Upper lobe of left lung (tissue), 6 donors: ENCODE measurements at regions not wholly inside any gene's neighbourhood (a gene's known extent, or its start where the extent isn't known, plus 50 kb on each side); places are given as distances from the start of the nearest gene placed in this dataset.

ENCODE experiments used
- ATAC-seq, 2 donors: fragments of 200-7000 bp; cut with Tn5 transposase; one replicate each; pipeline ENCODE4 v1.9.1; 2022; ENCODE audit warnings: mild to moderate bottlenecking in 2 of 2, moderate library complexity in 2 of 2; ENCODE audit not compliant: low FRiP score in 2 of 2
- DNase-seq, 2 donors: peaks; one replicate each; pipeline ENCODE4 v3.0.0-alpha.2; 2019 to 2020
- H3K27ac ChIP-seq, 4 donors: fragments of 200-600 bp; sonication (generic); one replicate each; pipeline ENCODE4 v1.5.1; 2016 to 2019
- H3K27me3 ChIP-seq, 4 donors: fragments of 200-600 bp; sonication (generic); one replicate each; pipeline ENCODE4 v1.5.1; 2017 to 2019
- H3K36me3 ChIP-seq, 4 donors: fragments of 200-600 bp; sonication (generic); one replicate each; pipeline ENCODE4 v1.5.1; 2016 to 2019
- H3K4me1 ChIP-seq, 4 donors: fragments of 200-600 bp; sonication (generic); one replicate each; pipeline ENCODE4 v1.5.1; 2018 to 2019
- H3K4me3 ChIP-seq, 4 donors: fragments of 200-600 bp; sonication (generic); one replicate each; pipeline ENCODE4 v1.5.1; 2017 to 2019; ENCODE audit warnings: mild to moderate bottlenecking in 2 of 4, moderate library complexity in 1 of 4
- H3K9me3 ChIP-seq, 4 donors: fragments of 200-600 bp; sonication (generic); one replicate each; pipeline ENCODE4 v1.5.1; 2018 to 2019
- EP300 ChIP-seq, 4 donors: sonication (generic); formaldehyde crosslinking; IDR thresholded peaks; one replicate each; pipeline ENCODE4 v1.5.1; 2017; ENCODE audit warnings: antibody characterized with exemption in 4 of 4, control low read depth in 2 of 4
- POLR2A ChIP-seq, 4 donors: fragments of 450-650 bp; IDR thresholded peaks; one replicate each; pipeline ENCODE4 v1.5.1; 2016 to 2017; ENCODE audit warnings: antibody characterized with exemption in 4 of 4, mild to moderate bottlenecking in 2 of 4
- POLR2AphosphoS5 ChIP-seq, 2 donors: sonication (generic); formaldehyde crosslinking; IDR thresholded peaks; one replicate each; pipeline ENCODE4 v1.5.1; 2017; ENCODE audit warnings: antibody characterized with exemption in 2 of 2
- WGBS, 2 donors: methylation state at CpG; one replicate each; pipeline ENCODE4 v1.1.5; 2017 to 2018; 5-methylcytosine and 5-hydroxymethylcytosine counted together
- TF ChIP-seq, protein P1 (sequence below), 6 experiments: fragments of 450-650 bp in 4 of 6; fragments of 200-600 bp in 2 of 6; sonication (generic) in 2 of 6; IDR thresholded peaks; one replicate each; pipeline ENCODE4 v1.5.1; 2016 to 2019; ENCODE audit warnings: antibody characterized with exemption in 6 of 6
- donor health status: DM: no; HTN: no; CAD: no; lungs with moderate emphysema.
- donor health status: DM: no; HTN: yes; CAD: no; lungs with severe emphysema.

DNA sequence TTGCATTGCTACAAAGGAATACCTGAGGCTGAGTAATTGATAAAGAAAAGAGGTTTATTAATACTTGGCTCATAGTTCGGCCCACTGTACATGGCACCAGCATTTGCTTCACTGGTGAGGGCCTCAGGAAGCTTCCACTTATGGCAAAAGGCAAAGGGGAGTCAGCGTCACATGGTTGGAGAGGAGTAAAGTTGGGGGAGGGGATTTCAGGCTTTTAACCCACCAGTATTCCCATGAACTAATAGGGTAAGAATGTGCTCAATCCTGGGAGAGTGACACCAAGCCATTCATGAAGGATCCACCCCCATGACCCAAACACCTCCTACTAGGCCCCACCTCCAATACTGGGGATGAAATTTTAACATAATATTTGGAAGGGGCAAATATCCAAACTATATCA, 82.5 kb upstream of the MYCBP2 start:
- ATAC-seq = no peak
- no peak for DNase-seq
- Histone ChIP-seq H3K27me3 (no peaks in the 10 kb centered on the region), H3K36me3 (no peaks in the 10 kb centered on the region), H3K27ac (no peak overlapping the region), H3K9me3 (no peaks in the 10 kb centered on the region), H3K4me3 (no peak overlapping the region), H3K4me1 (no peaks in the 10 kb centered on the region)
- no peak for TF ChIP-seq POLR2AphosphoS5 (IDR thresholded peaks at IDR 0.05)
- no peak for TF ChIP-seq EP300 (IDR thresholded peaks at IDR 0.05)
- TF ChIP-seq POLR2A (IDR thresholded peaks at IDR 0.05) = no peak
- TF ChIP-seq, protein P1, sequence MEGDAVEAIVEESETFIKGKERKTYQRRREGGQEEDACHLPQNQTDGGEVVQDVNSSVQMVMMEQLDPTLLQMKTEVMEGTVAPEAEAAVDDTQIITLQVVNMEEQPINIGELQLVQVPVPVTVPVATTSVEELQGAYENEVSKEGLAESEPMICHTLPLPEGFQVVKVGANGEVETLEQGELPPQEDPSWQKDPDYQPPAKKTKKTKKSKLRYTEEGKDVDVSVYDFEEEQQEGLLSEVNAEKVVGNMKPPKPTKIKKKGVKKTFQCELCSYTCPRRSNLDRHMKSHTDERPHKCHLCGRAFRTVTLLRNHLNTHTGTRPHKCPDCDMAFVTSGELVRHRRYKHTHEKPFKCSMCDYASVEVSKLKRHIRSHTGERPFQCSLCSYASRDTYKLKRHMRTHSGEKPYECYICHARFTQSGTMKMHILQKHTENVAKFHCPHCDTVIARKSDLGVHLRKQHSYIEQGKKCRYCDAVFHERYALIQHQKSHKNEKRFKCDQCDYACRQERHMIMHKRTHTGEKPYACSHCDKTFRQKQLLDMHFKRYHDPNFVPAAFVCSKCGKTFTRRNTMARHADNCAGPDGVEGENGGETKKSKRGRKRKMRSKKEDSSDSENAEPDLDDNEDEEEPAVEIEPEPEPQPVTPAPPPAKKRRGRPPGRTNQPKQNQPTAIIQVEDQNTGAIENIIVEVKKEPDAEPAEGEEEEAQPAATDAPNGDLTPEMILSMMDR (IDR thresholded peaks at IDR 0.05) = no peak
- 93% methylated on average over 2 of the region's 2 CpGs for WGBS, 2 donors

DNA sequence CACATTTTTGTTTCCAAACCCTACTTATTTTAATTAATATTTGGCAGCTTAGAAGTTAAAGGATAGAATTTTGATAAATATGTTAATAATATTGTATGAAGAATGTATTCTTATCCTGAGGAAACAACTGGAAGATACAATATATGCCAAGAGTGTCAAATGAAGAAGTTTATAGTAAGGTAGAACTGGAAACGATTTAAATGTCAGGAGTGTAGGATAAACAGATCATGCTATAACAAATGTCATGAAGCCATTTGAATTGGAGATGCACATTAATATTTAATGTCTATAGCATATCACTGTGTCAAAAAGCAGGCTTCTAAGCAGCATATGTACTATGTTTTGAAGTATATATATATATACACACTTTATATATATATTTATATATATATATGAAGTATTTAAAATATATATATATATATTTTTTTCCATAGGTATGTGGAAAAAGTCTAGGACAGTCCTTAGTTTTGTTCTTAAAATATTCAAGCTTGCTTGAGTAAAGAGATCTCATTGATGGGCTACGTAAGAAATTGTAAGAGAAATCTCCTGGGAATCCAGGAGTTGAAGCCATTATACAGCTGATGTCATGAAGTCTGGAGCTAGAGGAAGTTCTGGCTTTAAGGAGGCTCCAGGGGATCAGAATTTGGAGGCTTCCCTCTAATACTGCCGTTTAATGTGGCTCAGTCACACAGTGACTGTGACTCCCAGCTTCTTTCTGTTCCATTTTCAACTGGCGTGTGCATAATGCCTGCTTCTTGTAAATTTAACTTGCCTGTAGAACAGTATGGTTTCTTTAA, 79.9 kb upstream of the MYCBP2 start:
- H3K9me3 ChIP-seq = no peaks in the 10 kb centered on the region
- whole genome bisulfite sequencing, 2 donors = 88 to 91% methylated on average over 4 of the region's 4 CpGs
- DNase-seq = no peak
- ATAC-seq = no peak
- no peaks in the 10 kb centered on the region for H3K36me3 ChIP-seq
- H3K4me3 ChIP-seq = no peak overlapping the region
- no peak overlapping the region for H3K27ac ChIP-seq
- no peaks in the 10 kb centered on the region for H3K4me1 ChIP-seq
- TF ChIP-seq POLR2A (IDR thresholded peaks at IDR 0.05) (no peak), POLR2AphosphoS5 (IDR thresholded peaks at IDR 0.05) (no peak), EP300 (IDR thresholded peaks at IDR 0.05) (no peak)
- TF ChIP-seq, protein P1 (IDR thresholded peaks at IDR 0.05) = no peak
- H3K27me3 ChIP-seq = no peaks in the 10 kb centered on the region

DNA sequence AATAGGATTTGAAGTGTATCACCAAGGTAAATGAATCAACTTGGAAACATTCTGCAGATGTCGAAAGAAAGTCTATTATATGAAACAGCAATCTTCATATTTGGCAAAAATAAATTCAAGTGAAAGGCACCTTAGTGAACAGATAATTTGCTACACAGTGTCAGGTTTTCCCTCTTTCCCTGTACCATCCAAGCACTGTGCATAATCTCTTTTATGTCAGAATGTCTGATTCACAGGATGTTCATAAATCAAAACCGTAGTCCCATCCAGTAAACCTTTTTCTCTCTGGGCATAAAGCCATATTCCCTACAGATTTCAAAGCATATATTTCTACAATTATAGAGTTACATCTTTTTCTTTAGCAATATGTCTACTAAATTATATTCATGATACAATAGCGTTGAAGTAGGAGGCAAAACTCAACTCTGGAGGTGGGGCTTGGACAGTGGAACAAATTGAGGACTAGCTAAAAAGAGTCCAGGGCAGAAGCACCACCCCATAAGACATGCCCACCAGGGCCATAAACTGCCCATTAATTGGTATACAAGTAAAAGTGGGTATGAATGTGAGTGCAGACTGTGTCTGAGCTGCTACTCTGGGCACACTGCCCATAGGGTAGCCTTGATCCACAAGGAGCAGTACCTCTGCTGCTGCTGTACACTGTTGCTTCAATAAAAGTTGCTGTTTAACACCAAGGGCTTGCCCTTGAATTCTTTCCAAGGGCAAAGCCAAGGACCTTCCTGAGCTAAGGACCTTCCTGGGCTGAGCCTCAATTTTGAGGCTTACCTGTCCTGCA, 72.1 kb upstream of the MYCBP2 start:
- 88 to 91% methylated on average over 3 of the region's 3 CpGs for WGBS, 2 donors

DNA sequence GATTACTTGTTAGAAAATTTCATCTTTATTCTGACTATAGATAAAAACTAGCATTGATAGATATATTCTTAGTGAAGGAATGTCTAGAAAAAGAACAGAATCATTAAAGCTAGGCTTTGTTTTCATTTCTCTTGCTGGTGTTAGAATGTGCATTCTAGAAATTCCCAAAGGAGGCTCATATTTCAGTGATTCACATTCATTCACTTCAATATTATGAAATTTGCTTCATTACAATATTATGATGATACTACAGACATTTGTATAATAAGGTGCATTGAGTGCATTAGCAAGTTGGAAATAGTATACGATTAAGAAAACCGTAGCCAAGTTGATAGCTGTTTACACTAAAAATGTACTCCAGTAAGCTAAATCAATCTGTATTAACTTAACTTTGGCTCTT, 70.7 kb upstream of the MYCBP2 start:
- TF ChIP-seq POLR2A (IDR thresholded peaks at IDR 0.05) (no peak), POLR2AphosphoS5 (IDR thresholded peaks at IDR 0.05) (no peak), EP300 (IDR thresholded peaks at IDR 0.05) (no peak)
- TF ChIP-seq, protein P1 (IDR thresholded peaks at IDR 0.05) = no peak
- Histone ChIP-seq H3K27me3 (no peaks in the 10 kb centered on the region), H3K4me1 (no peaks in the 10 kb centered on the region), H3K36me3 (no peaks in the 10 kb centered on the region), H3K27ac (no peak overlapping the region), H3K9me3 (no peaks in the 10 kb centered on the region), H3K4me3 (no peak overlapping the region)
- 94 to 98% methylated on average over 2 of the region's 2 CpGs for WGBS, 2 donors
- DNase-seq (no peak), ATAC-seq (no peak)

More for the DNA sequence above, 72.1 kb upstream of the MYCBP2 start:
- no peak for DNase-seq
- no peak for ATAC-seq
- Histone ChIP-seq H3K9me3 (no peaks in the 10 kb centered on the region), H3K4me1 (no peaks in the 10 kb centered on the region), H3K36me3 (no peaks in the 10 kb centered on the region), H3K27ac (no peak overlapping the region), H3K27me3 (no peaks in the 10 kb centered on the region), H3K4me3 (no peak overlapping the region)
- TF ChIP-seq POLR2AphosphoS5 (IDR thresholded peaks at IDR 0.05) = no peak

DNA sequence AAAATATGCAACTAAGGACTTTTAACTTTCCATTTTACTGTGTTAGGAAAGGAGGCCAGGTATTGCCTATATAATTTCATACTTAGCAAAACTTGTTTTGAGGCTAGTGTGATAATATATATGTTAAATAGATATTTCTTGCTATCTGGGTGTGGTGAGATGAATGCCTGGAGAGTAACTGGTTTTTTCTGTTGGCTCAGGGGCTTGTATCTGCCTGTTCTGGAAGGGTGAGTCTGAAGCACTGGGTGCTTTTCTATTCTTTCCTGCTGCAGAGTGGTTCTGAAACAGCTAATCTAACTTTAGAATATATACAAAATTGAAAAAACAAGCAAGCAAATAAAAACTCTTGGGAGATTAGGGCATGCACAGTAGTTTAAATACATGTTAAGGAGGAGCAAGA, 64.6 kb upstream of the MYCBP2 start:
- H3K36me3 ChIP-seq = no peaks in the 10 kb centered on the region
- no peaks in the 10 kb centered on the region for H3K4me1 ChIP-seq
- TF ChIP-seq, protein P1 (IDR thresholded peaks at IDR 0.05) = no peak
- TF ChIP-seq POLR2AphosphoS5 (IDR thresholded peaks at IDR 0.05) (no peak), EP300 (IDR thresholded peaks at IDR 0.05) (no peak), POLR2A (IDR thresholded peaks at IDR 0.05) (no peak)
- H3K4me3 ChIP-seq = no peak overlapping the region
- DNase-seq (no peak), ATAC-seq (no peak)
- no peak overlapping the region for H3K27ac ChIP-seq
- no peaks in the 10 kb centered on the region for H3K27me3 ChIP-seq
- no peaks in the 10 kb centered on the region for H3K9me3 ChIP-seq
